Suppressor macrophage treated with lipopolysaccharide for 1 hour (primary cell): ENCODE measurements at regions not wholly inside any gene's neighbourhood (a gene's known extent, or its start where the extent isn't known, plus 50 kb on each side); places are given as distances from the start of the nearest gene placed in this dataset.
"Not testable (repeated sequence)": the region's sequence is repeated elsewhere in the genome, so short reads cannot be mapped to it uniquely, and the experiment has no call there.

Experiments used
- DNase-seq, 3 donors: peaks; one replicate each; pipeline ENCODE4 v3.0.0-alpha.2; 2020 to 2022

DNA sequence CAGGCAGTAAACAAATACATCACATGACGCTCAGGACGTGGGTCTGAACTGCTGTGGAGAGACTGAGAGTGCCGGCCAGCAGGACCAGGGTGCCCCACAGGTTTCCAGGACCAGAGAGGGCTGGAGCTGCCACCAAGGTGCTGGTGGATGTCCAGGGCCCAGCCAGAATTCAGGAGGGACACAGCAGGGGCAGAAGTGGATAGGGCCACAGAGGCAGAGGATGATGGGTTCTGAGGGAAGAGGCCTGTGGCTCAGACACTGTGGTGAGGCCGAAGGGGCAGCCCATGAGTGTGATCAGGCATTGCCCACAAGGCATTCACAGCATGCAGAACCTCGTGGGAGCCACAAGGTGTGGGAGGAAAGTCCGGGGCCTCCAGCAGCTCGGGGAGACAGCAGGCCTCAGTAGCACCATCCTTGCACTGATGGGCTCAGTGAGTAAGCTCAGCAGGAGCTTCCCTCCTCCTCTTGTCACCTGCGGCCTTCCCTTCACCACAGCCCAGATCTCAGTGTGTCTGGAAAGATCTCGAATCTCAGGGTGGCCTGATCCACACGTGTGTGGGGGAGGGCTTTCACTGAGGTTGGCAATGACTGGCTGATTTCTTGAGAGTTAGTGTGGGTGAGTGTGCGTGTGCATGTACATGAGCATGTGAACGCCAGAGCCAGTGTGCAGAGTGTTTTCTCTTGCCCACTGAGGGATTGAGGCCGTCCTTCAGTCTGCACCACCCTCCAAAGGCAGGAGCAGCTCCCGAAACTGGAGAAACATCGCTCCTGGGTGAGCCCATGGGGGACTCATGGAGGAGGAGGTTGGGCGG lies 181.8 kb upstream of the RAB6C start:
- no peak for DNase-seq

GRCh38 chr2:129798301-129798581 lies 181.2 kb upstream of the RAB6C start:
- no peak for DNase-seq

DNA sequence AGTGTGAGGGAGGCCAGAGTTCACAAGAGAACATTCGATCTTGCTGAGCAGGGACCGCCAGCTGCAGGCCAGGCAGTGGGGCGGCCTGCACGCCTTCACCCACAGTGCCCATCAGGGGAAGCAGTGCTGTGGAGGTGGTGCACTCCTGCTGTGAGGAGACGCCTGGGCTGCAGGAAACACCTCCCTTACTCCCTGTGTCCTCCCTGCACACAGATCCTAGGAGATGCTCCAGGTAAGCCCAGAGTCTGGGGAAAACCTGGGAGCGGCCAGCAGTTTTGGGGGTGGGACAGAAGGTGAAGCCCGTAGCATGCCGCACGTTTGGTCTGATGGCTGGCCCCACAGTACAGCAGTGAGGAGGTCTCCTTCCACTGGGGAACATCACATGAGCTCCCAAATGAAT lies 180.8 kb upstream of the RAB6C start:
- no peak for DNase-seq

DNA sequence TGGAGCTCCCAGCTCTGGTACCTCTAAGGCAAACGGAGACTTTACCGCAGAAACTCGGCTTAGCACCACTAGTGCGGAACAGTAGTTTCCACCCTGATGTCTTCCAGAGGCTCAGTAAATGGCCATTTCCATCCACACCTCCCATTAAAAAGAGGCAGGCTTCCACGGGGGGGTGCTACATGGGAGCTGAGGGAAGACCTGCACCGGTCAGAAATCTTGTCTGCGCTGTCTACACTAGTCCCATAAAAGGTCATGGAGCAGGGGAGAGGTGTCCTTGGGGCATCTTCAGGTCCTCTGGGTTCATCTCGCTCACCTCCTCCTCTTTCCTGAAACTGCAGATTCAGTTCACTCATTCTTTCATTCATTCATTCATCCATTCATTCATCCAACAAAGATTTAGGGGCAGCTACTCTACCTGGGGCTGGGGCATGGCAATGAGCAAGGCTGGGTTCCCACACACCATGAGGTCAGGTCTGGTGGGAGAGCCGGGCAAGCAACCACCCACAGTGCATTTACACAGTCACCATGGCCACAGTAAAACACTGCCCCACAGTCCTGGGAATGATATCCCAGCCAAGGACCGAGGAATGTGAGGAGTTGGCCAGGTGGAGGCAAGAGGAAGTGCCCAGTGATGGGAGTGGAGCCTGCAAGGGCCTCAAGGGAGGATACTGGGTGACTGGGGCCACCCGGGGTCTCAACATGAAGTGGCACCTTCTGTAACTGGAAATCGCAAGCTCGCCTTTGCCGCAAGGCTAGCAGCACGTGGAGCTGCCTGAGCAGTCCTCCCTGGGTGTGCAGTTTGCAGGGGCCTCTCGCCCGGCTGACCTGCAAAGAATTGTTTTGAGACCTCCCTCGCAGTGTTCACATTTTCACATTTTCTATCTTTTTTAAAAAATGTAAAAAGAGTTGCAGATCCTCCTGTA lies 180.2 kb upstream of the RAB6C start:
- no peak for DNase-seq

DNA sequence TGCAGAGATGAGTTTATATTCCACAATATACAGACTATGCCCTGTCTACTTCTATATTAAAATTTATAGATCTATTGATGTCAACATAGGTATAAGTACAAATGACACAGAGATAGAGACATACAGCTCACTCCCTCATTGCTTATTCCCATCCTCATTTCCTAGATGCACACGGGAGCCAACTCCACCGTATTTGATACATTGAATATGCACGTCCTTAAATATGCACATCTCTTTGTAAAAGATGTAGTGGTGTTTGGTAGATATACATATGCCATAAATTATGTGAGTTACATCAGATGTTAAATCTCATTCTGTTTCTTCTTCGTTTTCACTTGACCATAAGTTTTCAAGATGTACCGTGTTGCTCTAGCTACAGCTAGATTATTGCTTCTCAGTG lies 179.2 kb upstream of the RAB6C start:
- DNase-seq = no peak

- DNase-seq = no peak
These were observed 178.8 kb upstream of the RAB6C start for GRCh38 chr2:129800686-129801085.

GRCh38 chr2:129801575-129801974 lies 177.9 kb upstream of the RAB6C start:
- DNase-seq = peak in 1 of 3 donors; percentile 4

DNA sequence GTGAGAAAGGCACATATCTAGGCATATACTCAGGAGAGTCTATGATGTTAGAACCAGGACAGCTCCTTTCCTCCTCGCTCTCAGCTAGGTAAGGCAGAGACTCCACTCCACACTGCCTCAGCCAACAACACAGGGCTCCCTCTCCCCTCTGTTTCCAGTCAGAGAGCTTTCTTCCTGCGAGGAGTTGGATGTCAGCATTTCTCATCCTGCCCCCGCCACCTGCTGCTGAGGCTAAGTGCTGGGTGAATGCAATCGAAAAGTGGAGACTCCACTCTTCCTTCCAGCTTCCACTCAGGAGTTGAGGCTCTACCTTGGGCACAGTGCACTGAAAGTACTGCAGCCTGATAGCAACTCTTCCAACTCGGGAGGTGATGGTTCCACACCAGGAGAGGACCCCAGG lies 177.2 kb upstream of the RAB6C start:
- no peak for DNase-seq

- DNase-seq = peak in 1 of 3 donors; percentile 4
These were observed 176.4 kb upstream of the RAB6C start for GRCh38 chr2:129803032-129803431.

DNA sequence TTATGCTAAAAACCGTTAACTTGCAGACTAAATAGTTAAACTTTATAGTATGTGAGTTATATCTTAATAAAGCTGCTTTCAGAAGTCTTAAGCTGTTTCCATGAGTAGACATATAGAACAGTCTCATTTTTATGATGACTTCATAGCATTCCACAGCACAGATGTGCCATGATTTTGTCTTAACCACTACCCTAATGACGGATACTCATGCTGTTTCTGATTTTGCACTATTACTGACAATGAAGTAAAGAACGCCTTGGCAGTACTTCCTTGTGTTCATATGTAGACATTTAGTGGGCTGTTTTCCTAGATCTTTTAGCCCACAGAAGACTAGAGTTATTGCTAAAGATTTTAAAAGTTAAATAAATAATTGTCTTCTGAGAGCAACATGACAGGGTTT lies 175.6 kb upstream of the RAB6C start:
- DNase-seq = no peak

- no peak for DNase-seq
These were observed 173.6 kb upstream of the RAB6C start for GRCh38 chr2:129805899-129806298.

DNA sequence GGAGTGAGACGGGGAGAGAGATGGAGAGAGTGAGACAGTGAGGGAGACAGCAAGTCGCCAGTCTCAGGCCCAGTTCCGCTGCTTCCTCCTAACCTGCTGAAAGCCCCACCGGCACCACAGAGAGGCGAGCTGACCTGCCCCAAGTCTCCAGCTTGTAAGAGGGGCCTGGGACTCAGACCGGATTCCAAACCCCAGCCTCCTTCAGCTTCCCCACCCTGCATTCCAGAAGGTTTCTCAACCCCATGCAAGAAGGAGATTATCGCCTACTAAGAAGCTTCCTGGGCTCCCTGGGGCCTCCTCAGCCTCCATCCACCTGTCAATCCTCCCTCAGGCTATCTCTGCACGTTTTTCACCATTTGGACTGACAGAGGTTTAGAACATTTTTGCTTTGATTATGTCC lies 173.1 kb upstream of the RAB6C start:
- DNase-seq = no peak

DNA sequence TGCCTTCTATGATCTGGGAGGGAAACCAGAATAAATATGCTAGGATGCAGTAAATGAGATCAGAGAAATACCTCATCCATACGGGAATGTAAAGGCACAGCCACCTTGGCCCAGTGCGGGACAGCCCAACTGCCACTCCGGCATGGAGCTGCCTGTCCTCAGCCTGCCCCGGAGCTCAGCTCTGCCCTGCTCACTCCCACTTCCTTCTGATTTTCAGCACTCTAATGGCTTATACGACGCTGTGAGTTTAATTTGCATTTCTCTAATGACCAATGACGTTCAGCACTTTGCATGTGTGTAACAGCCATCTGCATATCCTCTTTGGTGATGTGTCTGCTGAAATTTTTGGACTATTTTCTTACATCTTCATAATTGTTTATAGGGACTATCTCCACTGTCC lies 172.5 kb upstream of the RAB6C start:
- DNase-seq = no peak

- not testable (repeated sequence) for DNase-seq
These were observed 171.7 kb upstream of the RAB6C start for GRCh38 chr2:129807642-129808338.

DNA sequence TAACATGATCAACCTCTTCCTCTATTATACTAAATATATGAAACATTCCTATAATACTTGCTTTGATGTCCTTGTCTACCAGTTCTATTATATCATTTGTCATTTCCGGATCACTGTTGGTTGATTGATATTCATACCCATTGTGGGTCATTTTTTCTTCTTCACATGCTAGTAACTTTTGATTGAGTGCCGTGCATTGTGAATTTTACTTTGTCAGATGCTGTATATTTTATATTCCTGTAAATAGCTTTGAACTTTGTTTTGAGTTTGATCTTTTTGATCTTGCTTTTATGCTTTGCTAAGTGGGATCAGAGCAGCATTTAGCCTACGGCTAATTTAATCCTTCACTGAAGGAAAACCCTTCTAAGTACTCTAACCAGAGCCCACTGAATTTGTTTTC lies 168.9 kb upstream of the RAB6C start:
- DNase-seq = no peak

- DNase-seq = peak; percentile 92 to 97 (median 97)
These were observed 167.4 kb upstream of the RAB6C start for GRCh38 chr2:129812071-129812470.

- no peak for DNase-seq
These were observed 166.8 kb upstream of the RAB6C start for GRCh38 chr2:129812654-129813053.

DNA sequence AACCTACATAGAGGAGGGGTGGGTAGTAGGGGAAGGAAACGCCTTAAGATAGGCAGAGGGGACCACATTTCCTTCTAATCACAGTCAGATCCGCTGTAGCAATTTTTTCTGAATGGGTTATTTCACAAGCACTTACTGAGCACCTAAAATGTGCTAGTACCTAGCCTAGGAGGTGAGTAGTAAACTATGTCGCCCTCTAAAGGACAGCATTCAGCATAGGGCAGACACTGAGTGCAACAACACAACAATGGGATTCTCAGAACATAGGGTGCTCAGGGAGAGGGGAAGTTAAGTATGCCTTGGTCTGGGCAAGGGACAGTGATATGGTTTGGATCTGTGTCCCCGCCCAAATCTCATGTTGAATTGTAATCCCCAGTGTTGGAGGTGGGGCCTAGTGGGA lies 166.1 kb upstream of the RAB6C start:
- DNase-seq = peak in 1 of 3 donors; percentile 4

GRCh38 chr2:129816813-129817574 lies 162.5 kb upstream of the RAB6C start:
- no peak for DNase-seq

DNA sequence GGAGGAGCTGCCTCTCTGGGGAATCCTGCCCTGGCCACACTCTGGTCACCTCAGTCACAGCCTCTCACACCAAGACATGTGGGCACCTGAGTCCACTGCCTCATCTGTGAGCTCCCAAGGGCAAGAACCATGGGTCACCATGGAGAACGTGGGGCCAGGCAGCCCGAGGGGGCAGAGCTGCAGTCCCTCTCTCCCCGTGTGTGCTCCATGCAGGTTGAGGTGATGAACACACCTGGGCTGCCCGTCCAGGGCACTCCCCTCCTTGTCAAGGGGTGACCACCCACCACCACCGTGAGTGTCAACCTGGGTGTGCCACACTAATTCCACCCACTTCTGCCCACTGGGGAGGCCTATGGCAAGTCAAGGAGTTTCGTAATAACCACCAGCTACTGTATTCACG lies 159.6 kb upstream of the RAB6C start:
- DNase-seq = no peak

DNA sequence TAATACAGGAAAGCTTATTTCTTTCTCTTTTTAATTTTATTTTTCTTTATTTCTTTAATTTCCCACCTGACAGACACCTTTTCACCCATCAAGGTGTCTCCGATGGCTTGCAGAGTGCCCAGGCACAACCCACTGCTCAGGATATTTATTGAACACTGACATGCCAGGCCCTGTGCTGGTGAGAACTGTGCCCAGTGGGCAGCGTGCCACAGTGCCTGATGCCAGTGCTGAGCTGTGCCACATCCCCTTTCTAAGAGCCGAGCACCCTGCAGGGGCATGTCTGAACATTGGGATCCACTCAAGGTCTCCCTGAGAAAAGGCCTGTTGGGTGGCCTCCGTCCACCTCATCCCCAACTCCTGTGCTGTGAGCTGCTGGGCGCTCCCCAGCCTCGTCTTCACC lies 158.6 kb upstream of the RAB6C start:
- DNase-seq = no peak

- DNase-seq = no peak
These were observed 158.0 kb upstream of the RAB6C start for GRCh38 chr2:129821445-129821844.

GRCh38 chr2:129823044-129823443 lies 156.4 kb upstream of the RAB6C start:
- DNase-seq = no peak
